Vagina (tissue), 2 donors: ENCODE measurements at regions not wholly inside any gene's neighbourhood (a gene's known extent, or its start where the extent isn't known, plus 50 kb on each side); places are given as distances from the start of the nearest gene placed in this dataset.

Experiments used
- DNase-seq, 2 donors: peaks; one replicate each; pipeline ENCODE4 v3.0.0-alpha.2; 2017; ENCODE audit errors: extremely low spot score in 2 of 2
- H3K27ac ChIP-seq: fragments of 200-600 bp; sonication (generic); one replicate; pipeline ENCODE4 v1.5.1; 2019
- H3K27me3 ChIP-seq: fragments of 200-600 bp; sonication (generic); one replicate; pipeline ENCODE4 v1.5.1; 2019
- H3K36me3 ChIP-seq, 2 donors: fragments of 200-600 bp; sonication (generic); one replicate each; pipeline ENCODE4 v1.5.1; 2017 to 2019
- H3K4me1 ChIP-seq: fragments of 200-600 bp; sonication (generic); one replicate; pipeline ENCODE4 v1.5.1; 2019
- H3K4me3 ChIP-seq, 2 donors: fragments of 200-600 bp; sonication (generic); 1 replicate in 1 of 2; 2 replicates in 1 of 2; pipeline ENCODE4 v1.5.1; 2016 to 2019
- H3K9me3 ChIP-seq: fragments of 200-600 bp; sonication (generic); one replicate; pipeline ENCODE4 v1.5.1; 2019
- POLR2A ChIP-seq, 2 donors: fragments of 450-650 bp; IDR thresholded peaks; one replicate each; pipeline ENCODE4 v1.6.1; 2017; ENCODE audit warnings: antibody characterized with exemption in 2 of 2, mild to moderate bottlenecking in 2 of 2, moderate library complexity in 2 of 2
- POLR2AphosphoS5 ChIP-seq, 2 donors: sonication (generic); formaldehyde crosslinking; IDR thresholded peaks; one replicate each; pipeline ENCODE4 v1.9.0; 2017; ENCODE audit warnings: antibody characterized with exemption in 2 of 2, mild to moderate bottlenecking in 2 of 2, low read depth in 1 of 2; ENCODE audit not compliant: insufficient read depth in 1 of 2
- intact Hi-C: fragments of 100-400 bp; cut with DNase I; formaldehyde crosslinking; loops from one replicate; pipeline ENCODE4 v1.15.1; 2023
- TF ChIP-seq, protein P1 (sequence below), 3 experiments: fragments of 450-650 bp in 2 of 3; fragments of 200-600 bp in 1 of 3; sonication (generic) in 1 of 3; IDR thresholded peaks; one replicate each; pipeline ENCODE4 v1.5.1; 2017 to 2019; ENCODE audit warnings: antibody characterized with exemption in 3 of 3, mild to moderate bottlenecking in 2 of 3, moderate library complexity in 2 of 3

DNA sequence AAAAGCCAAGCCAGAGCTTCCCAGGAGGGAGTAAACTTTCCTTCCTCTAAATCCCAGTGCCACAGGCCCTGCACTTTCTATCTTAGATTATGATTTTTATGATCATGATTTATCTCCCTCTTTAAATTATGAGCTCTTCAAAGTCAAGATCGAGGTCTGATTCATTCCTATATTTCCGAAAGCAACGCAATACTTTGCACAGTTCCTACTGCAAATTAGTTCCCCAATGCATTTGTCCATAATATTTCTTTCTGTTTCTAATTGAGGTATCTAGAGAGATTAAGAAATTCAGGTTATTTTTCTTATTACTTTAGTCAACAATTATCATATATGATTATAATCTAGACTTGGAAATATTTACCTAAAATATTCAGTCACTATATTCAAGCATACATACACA is 173.1 kb upstream of the LPP start:
- no peaks in the 10 kb centered on the region for H3K36me3 ChIP-seq
- H3K4me3 ChIP-seq: no peak overlapping the region
- H3K27me3 ChIP-seq: no peaks in the 10 kb centered on the region
- TF ChIP-seq POLR2A (IDR thresholded peaks at IDR 0.05): no peak
- no peak for TF ChIP-seq POLR2AphosphoS5 (IDR thresholded peaks at IDR 0.05; ENCODE audit: insufficient read depth in 1 of 2, low read depth in 1 of 2)
- TF ChIP-seq, protein P1, sequence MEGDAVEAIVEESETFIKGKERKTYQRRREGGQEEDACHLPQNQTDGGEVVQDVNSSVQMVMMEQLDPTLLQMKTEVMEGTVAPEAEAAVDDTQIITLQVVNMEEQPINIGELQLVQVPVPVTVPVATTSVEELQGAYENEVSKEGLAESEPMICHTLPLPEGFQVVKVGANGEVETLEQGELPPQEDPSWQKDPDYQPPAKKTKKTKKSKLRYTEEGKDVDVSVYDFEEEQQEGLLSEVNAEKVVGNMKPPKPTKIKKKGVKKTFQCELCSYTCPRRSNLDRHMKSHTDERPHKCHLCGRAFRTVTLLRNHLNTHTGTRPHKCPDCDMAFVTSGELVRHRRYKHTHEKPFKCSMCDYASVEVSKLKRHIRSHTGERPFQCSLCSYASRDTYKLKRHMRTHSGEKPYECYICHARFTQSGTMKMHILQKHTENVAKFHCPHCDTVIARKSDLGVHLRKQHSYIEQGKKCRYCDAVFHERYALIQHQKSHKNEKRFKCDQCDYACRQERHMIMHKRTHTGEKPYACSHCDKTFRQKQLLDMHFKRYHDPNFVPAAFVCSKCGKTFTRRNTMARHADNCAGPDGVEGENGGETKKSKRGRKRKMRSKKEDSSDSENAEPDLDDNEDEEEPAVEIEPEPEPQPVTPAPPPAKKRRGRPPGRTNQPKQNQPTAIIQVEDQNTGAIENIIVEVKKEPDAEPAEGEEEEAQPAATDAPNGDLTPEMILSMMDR (IDR thresholded peaks at IDR 0.05): no peak
- intact Hi-C loops: no loop called here
- H3K9me3 ChIP-seq: no peaks in the 10 kb centered on the region
- no peak for DNase-seq
- H3K4me1 ChIP-seq: no peaks in the 10 kb centered on the region
- no peak overlapping the region for H3K27ac ChIP-seq

DNA sequence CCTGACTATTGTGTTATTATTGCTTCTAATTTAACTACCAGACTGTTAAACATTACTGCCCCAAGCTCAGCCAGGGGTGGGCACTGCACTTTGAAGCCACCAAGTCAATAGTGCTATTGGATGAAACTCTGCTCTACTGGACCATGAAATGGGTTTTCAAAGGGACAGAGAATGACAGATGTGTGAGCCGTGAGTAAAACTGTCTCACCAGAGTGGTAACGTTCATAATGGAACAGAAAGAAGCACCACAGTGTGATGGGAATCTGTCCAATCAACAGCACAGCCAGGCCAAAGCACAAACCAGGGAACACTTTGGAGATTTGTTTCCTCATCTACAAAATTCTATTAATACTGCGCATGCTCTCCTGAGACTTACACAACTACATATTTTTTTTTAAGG is 171.8 kb upstream of the LPP start:
- no peak for DNase-seq
- Histone ChIP-seq H3K4me3 (no peak overlapping the region), H3K36me3 (no peaks in the 10 kb centered on the region), H3K27ac (no peak overlapping the region), H3K4me1 (no peaks in the 10 kb centered on the region), H3K27me3 (no peaks in the 10 kb centered on the region), H3K9me3 (no peaks in the 10 kb centered on the region)
- intact Hi-C loops: no loop called here
- TF ChIP-seq, protein P1 (IDR thresholded peaks at IDR 0.05): no peak
- no peak for TF ChIP-seq POLR2A (IDR thresholded peaks at IDR 0.05)
- TF ChIP-seq POLR2AphosphoS5 (IDR thresholded peaks at IDR 0.05; ENCODE audit: insufficient read depth in 1 of 2, low read depth in 1 of 2): no peak

DNA sequence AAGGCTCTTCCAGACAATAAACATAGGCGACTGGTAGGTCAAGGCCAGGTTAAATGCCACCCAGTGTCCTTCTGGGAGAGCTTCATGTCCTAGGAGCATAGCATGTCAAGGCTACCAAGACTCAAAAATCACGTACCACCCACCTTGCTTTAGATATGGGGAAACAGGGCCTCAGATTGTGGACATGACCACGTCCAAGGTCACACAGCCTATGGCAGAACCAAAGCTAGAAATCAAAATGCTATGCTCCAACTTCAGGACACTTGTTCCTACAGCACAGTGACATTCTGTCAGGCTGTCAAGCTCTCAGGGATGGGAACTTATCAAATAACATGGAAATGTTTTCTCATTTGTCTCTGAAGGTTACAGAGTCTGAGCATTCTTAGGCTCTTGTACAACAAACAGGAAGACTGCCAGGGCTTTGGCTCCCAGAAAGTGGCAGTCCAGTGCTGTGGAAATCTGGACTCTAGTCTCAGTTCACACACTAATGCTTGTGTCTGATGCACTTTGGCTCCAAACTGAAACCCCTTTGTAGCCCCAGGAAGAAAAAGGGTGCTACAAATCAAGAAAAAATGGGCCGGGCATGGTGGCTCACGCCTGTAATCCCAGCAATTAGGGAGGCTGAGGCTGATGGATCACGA is 170.4 kb upstream of the LPP start:
- Histone ChIP-seq H3K27ac (no peak overlapping the region), H3K27me3 (no peaks in the 10 kb centered on the region), H3K4me1 (no peaks in the 10 kb centered on the region), H3K36me3 (no peaks in the 10 kb centered on the region), H3K4me3 (no peak overlapping the region), H3K9me3 (no peaks in the 10 kb centered on the region)
- DNase-seq: no peak
- intact Hi-C loops: no loop called here
- no peak for TF ChIP-seq POLR2AphosphoS5 (IDR thresholded peaks at IDR 0.05; ENCODE audit: insufficient read depth in 1 of 2, low read depth in 1 of 2)
- TF ChIP-seq POLR2A (IDR thresholded peaks at IDR 0.05): no peak

- H3K4me1 ChIP-seq: no peaks in the 10 kb centered on the region
- H3K4me3 ChIP-seq: no peak overlapping the region
- intact Hi-C loops: no loop called here
- H3K27me3 ChIP-seq: no peaks in the 10 kb centered on the region
- DNase-seq: no peak
- TF ChIP-seq POLR2AphosphoS5 (IDR thresholded peaks at IDR 0.05; ENCODE audit: insufficient read depth in 1 of 2, low read depth in 1 of 2) (no peak), POLR2A (IDR thresholded peaks at IDR 0.05) (no peak)
- TF ChIP-seq, protein P1 (IDR thresholded peaks at IDR 0.05): no peak
- no peaks in the 10 kb centered on the region for H3K36me3 ChIP-seq
- no peak overlapping the region for H3K27ac ChIP-seq
- no peaks in the 10 kb centered on the region for H3K9me3 ChIP-seq
Measured at GRCh38 chr3:187985647-187986046, 168.3 kb upstream of the LPP start.

DNA sequence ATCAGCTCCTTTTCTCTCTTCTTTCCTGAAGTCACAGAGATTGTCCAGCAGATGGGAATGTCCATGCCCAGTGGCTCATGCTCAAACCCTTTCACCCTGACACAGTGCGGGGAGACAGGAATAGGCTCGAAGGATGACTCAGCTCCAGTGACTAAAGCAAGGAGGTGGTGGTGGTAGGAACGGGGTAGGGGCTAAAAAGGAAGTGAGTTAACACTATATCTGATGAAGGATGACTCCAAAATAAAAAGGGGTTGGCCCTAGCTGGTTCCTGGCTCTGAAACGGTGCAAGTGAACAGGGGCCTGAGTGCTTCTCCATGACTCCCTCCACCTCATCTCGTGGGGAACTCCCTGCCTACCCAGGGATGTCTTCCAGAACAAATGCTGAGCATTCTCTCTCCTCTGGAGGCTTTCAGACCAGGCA is 167.4 kb upstream of the LPP start:
- no peak overlapping the region for H3K27ac ChIP-seq
- intact Hi-C loops: no loop called here
- H3K4me1 ChIP-seq: no peaks in the 10 kb centered on the region
- H3K27me3 ChIP-seq: no peaks in the 10 kb centered on the region
- H3K9me3 ChIP-seq: no peaks in the 10 kb centered on the region
- no peaks in the 10 kb centered on the region for H3K36me3 ChIP-seq
- no peak for DNase-seq
- no peak for TF ChIP-seq POLR2A (IDR thresholded peaks at IDR 0.05)
- no peak for TF ChIP-seq POLR2AphosphoS5 (IDR thresholded peaks at IDR 0.05; ENCODE audit: insufficient read depth in 1 of 2, low read depth in 1 of 2)
- TF ChIP-seq, protein P1 (IDR thresholded peaks at IDR 0.05): no peak
- H3K4me3 ChIP-seq: no peak overlapping the region
